ENCODE measurements at regions not wholly inside any gene's neighbourhood (a gene's known extent, or its start where the extent isn't known, plus 50 kb on each side); places are given as distances from the start of the nearest gene placed in this dataset.

- no peak for DNase-seq
- CTCF ChIA-PET = no interaction called here
- TF ChIP-seq CTCF (IDR thresholded peaks at IDR 0.05; ENCODE audit: insufficient read depth in 1 of 2, low read depth in 1 of 2, low read length in 1 of 2, severe bottlenecking in 1 of 2, unreplicated experiment in 1 of 2) = no peak
- no TSS peak for BruUV-seq (replicated peaks)
- intact Hi-C loops (cut with micrococcal nuclease; ENCODE audit: unreplicated experiment) = no loop called here
- POLR2A ChIA-PET = no interaction called here
- Histone ChIP-seq H3K9me3 (no peaks in the 10 kb centered on the region), H3K4me1 (peaks cover 9% of the 10 kb centered on the region), H3K27me3 (replicated peaks; ENCODE audit: control insufficient read depth, insufficient read depth, low read length) (no peaks in the 10 kb centered on the region), H3K4me3 (ENCODE audit: low read depth, low read length) (no peak overlapping the region), H3K36me3 (ENCODE audit: control insufficient read depth, insufficient read depth, low read length) (no peaks in the 10 kb centered on the region)
- no peaks in the 10 kb centered on the region for H3K27me3 Mint-ChIP-seq (ENCODE audit: insufficient read depth, unreplicated experiment)
- peaks cover 8% of the 10 kb centered on the region for H3K4me1 Mint-ChIP-seq (ENCODE audit: low read depth, unreplicated experiment)
- no peaks in the 10 kb centered on the region for H3K9me3 Mint-ChIP-seq (ENCODE audit: unreplicated experiment)
- H3K36me3 Mint-ChIP-seq (ENCODE audit: insufficient read depth, unreplicated experiment) = peaks cover 4% of the 10 kb centered on the region
- no peak overlapping the region for H3K4me3 Mint-ChIP-seq (ENCODE audit: unreplicated experiment)
- H3K27ac Mint-ChIP-seq (ENCODE audit: unreplicated experiment) = no peak overlapping the region
Measured at GRCh38 chr15:58355382-58355971, 76.3 kb upstream of the LIPC start.

DNA sequence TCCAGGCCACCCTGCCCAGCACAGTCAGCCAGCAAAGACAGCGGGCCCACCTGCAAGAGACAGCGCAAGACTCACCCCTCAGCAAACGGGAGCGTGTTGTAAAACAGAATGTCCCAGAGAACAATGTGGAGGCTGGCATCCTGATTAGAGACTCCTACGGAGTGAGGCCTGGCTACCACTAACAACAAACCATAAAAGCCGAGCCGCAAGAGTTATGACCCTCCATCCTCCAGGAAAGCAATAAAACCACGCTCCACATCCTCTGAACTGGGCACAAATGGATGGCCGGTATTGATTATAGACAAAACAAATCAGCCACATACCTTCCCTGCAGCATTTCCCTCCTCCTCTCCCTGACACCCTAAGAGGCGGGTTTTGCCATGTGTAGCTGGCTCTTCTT is 75.8 kb upstream of the LIPC start:
- Histone ChIP-seq H3K36me3 (ENCODE audit: control insufficient read depth, insufficient read depth, low read length) (no peaks in the 10 kb centered on the region), H3K4me3 (ENCODE audit: low read depth, low read length) (no peak overlapping the region), H3K27me3 (replicated peaks; ENCODE audit: control insufficient read depth, insufficient read depth, low read length) (no peaks in the 10 kb centered on the region), H3K9me3 (no peaks in the 10 kb centered on the region), H3K4me1 (peaks cover 11% of the 10 kb centered on the region)
- Mint-ChIP-seq H3K27ac (ENCODE audit: unreplicated experiment) (no peak overlapping the region), H3K4me1 (ENCODE audit: low read depth, unreplicated experiment) (peaks cover 11% of the 10 kb centered on the region), H3K36me3 (ENCODE audit: insufficient read depth, unreplicated experiment) (peaks cover 4% of the 10 kb centered on the region), H3K9me3 (ENCODE audit: unreplicated experiment) (no peaks in the 10 kb centered on the region), H3K4me3 (ENCODE audit: unreplicated experiment) (no peak overlapping the region), H3K27me3 (ENCODE audit: insufficient read depth, unreplicated experiment) (no peaks in the 10 kb centered on the region)
- intact Hi-C loops (cut with micrococcal nuclease; ENCODE audit: unreplicated experiment) = no loop called here
- no peak for DNase-seq
- POLR2A ChIA-PET = no interaction called here
- BruUV-seq (replicated peaks) = no TSS peak
- CTCF ChIA-PET = no interaction called here
- TF ChIP-seq CTCF (IDR thresholded peaks at IDR 0.05; ENCODE audit: insufficient read depth in 1 of 2, low read depth in 1 of 2, low read length in 1 of 2, severe bottlenecking in 1 of 2, unreplicated experiment in 1 of 2) = no peak

DNA sequence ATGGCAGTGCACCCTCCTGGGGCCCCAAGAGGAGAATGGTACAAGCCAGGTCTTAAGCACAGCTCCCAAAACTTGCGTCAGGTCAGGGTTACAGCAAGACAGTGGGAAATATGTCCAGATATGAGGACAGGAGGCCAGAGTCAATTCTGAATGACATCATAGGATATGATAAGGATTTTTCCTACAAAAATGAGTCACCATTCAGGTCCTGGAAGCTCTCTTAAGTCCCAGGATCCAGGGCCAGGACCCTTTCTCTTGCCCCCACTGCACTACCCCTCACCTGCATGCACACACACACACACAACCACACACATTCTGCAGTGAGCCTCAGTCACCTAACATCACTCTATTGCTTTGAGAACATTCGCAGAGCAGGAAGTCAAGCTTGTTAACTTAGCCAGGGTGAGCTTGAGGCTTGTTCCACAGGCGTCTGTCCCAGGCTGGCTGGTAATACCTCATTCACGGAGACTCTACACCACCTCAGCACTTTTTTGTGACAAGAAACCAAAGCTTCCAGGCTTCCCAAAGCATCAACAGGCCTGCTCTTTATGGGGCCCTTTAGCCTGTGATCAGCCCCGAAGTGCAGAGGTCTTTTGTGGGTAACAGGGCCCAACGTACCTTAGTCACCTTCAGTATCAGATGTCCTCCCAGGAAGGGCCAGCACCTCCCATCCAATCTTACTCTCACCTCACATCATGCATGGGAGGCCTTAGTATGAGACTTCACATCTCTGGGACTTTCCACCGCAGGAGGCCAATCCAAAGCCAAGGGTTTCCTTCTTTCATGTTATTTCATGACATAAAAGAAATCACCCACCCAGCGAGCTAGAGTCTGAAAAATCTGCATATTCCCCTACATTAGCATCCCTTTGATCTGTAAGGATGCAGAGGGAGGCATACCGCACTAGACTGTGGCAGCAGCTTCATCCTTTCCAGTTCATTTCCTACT is 74.0 kb upstream of the LIPC start:
- Histone ChIP-seq H3K4me1 (peaks cover 20% of the 10 kb centered on the region), H3K9me3 (no peaks in the 10 kb centered on the region), H3K27me3 (replicated peaks; ENCODE audit: control insufficient read depth, insufficient read depth, low read length) (no peaks in the 10 kb centered on the region), H3K4me3 (ENCODE audit: low read depth, low read length) (no peak overlapping the region), H3K36me3 (ENCODE audit: control insufficient read depth, insufficient read depth, low read length) (no peaks in the 10 kb centered on the region)
- Mint-ChIP-seq H3K9me3 (ENCODE audit: unreplicated experiment) (no peaks in the 10 kb centered on the region), H3K4me3 (ENCODE audit: unreplicated experiment) (no peak overlapping the region), H3K27ac (ENCODE audit: unreplicated experiment) (no peak overlapping the region), H3K4me1 (ENCODE audit: low read depth, unreplicated experiment) (peaks cover 19% of the 10 kb centered on the region), H3K27me3 (ENCODE audit: insufficient read depth, unreplicated experiment) (no peaks in the 10 kb centered on the region), H3K36me3 (ENCODE audit: insufficient read depth, unreplicated experiment) (peaks cover 4% of the 10 kb centered on the region)
- intact Hi-C loops (cut with micrococcal nuclease; ENCODE audit: unreplicated experiment) = no loop called here
- POLR2A ChIA-PET = no interaction called here
- CTCF ChIA-PET = no interaction called here
- BruUV-seq (replicated peaks) = no TSS peak
- no peak for DNase-seq
- TF ChIP-seq CTCF (IDR thresholded peaks at IDR 0.05; ENCODE audit: insufficient read depth in 1 of 2, low read depth in 1 of 2, low read length in 1 of 2, severe bottlenecking in 1 of 2, unreplicated experiment in 1 of 2) = no peak
